Esophagus squamous epithelium (tissue), 4 donors: ENCODE measurements at regions not wholly inside any gene's neighbourhood (a gene's known extent, or its start where the extent isn't known, plus 50 kb on each side); places are given as distances from the start of the nearest gene placed in this dataset.

Experiments
- POLR2A ChIP-seq, 4 donors: fragments of 450-650 bp; IDR thresholded peaks; one replicate each; pipeline ENCODE4 v1.6.1; 2017; ENCODE audit warnings: antibody characterized with exemption in 4 of 4, mild to moderate bottlenecking in 4 of 4, moderate library complexity in 3 of 4
- TF ChIP-seq, protein P1 (sequence below), 6 experiments: fragments of 450-650 bp in 4 of 6; fragments of 200-600 bp in 2 of 6; sonication (generic) in 2 of 6; IDR thresholded peaks; one replicate each; pipeline ENCODE4 v1.5.1; 2016 to 2019; ENCODE audit warnings: antibody characterized with exemption in 6 of 6, mild to moderate bottlenecking in 4 of 6, moderate library complexity in 4 of 6

DNA sequence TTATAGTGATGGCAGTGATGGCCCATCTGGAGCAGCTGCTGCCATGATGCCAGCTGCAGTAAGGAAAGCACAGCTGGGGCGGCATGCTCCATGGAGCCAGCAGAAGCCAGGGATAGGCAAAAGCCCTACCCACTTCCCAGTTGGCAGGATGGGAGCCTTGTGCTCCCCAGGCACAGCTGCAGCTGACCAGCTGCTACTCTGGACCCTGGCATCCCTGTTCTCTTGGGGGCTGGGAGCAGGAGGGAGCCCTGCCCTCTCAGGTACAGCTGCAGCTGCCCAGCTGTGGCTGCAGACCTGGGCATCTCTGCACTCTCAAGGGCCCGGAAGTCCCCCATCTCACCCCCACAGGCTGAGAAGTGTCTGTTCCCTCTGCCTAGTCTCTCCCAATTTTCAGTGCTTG lies 531.9 kb downstream of the PCDH18 start:
- TF ChIP-seq, protein P1, sequence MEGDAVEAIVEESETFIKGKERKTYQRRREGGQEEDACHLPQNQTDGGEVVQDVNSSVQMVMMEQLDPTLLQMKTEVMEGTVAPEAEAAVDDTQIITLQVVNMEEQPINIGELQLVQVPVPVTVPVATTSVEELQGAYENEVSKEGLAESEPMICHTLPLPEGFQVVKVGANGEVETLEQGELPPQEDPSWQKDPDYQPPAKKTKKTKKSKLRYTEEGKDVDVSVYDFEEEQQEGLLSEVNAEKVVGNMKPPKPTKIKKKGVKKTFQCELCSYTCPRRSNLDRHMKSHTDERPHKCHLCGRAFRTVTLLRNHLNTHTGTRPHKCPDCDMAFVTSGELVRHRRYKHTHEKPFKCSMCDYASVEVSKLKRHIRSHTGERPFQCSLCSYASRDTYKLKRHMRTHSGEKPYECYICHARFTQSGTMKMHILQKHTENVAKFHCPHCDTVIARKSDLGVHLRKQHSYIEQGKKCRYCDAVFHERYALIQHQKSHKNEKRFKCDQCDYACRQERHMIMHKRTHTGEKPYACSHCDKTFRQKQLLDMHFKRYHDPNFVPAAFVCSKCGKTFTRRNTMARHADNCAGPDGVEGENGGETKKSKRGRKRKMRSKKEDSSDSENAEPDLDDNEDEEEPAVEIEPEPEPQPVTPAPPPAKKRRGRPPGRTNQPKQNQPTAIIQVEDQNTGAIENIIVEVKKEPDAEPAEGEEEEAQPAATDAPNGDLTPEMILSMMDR (IDR thresholded peaks at IDR 0.05), result no peak
- no peak for TF ChIP-seq POLR2A (IDR thresholded peaks at IDR 0.05)
